Common myeloid progenitor, CD34-positive (primary cell): ENCODE measurements at regions not wholly inside any gene's neighbourhood (a gene's known extent, or its start where the extent isn't known, plus 50 kb on each side); places are given as distances from the start of the nearest gene placed in this dataset.
A peak's percentile ranks its signal among the peaks of the same experiment; 100 is the strongest.

ENCODE experiments used
- CTCF ChIA-PET: fragments of 350-600 bp; sonication (Branson Sonifier 250); formaldehyde crosslinking; loops from one replicate; lab custom pipeline; 2021; ENCODE audit warnings: antibody characterized with exemption; lab: Charles Lee
- POLR2A ChIA-PET: fragments of 350-600 bp; sonication (Branson Sonifier 250); formaldehyde crosslinking; loops from one replicate; lab custom pipeline; 2021; ENCODE audit warnings: antibody characterized with exemption; lab: Charles Lee
- DNase-seq, 3 donors: peaks; one replicate each; pipeline versions ENCODE4 v3.0.0 to v3.0.0-alpha.2; 2013
- H3K27ac ChIP-seq, 2 experiments: 1 replicate in 1 of 2; 2 replicates in 1 of 2; pipeline ENCODE4 v1.7.0; 2013; ENCODE audit warnings: inconsistent platforms in 2 of 2, low read length in 2 of 2, mild to moderate bottlenecking in 2 of 2, low read depth in 1 of 2, moderate library complexity in 1 of 2; ENCODE audit not compliant: severe bottlenecking in 2 of 2, insufficient read depth in 1 of 2, poor library complexity in 1 of 2
- H3K27me3 ChIP-seq, 5 experiments: replicated peaks in 2 of 5; 1 replicate in 3 of 5; 2 replicates in 2 of 5; pipeline versions ENCODE4 v1.6.1 to v1.7.0; 2013; ENCODE audit warnings: low read length in 4 of 5, mild to moderate bottlenecking in 2 of 5, moderate library complexity in 2 of 5, inconsistent platforms in 1 of 5; ENCODE audit not compliant: insufficient read depth in 5 of 5, control insufficient read depth in 4 of 5
- H3K36me3 ChIP-seq, 4 experiments: 1 replicate in 2 of 4; 2 replicates in 2 of 4; pipeline versions ENCODE4 v1.6.1 to v1.7.0; 2013; ENCODE audit warnings: low read length in 3 of 4, control low read depth in 1 of 4, mild to moderate bottlenecking in 1 of 4; ENCODE audit not compliant: control insufficient read depth in 4 of 4, insufficient read depth in 4 of 4
- H3K4me1 ChIP-seq, 4 experiments: 1 replicate in 3 of 4; 2 replicates in 1 of 4; pipeline versions ENCODE4 v1.6.1 to v1.7.1; 2013; ENCODE audit warnings: low read length in 3 of 4, mild to moderate bottlenecking in 3 of 4, control low read depth in 1 of 4, inconsistent platforms in 1 of 4, moderate library complexity in 1 of 4; ENCODE audit not compliant: control insufficient read depth in 4 of 4, insufficient read depth in 4 of 4; ENCODE audit errors: control extremely low read depth in 1 of 4
- H3K4me3 ChIP-seq, 7 experiments: 1 replicate in 4 of 7; 2 replicates in 3 of 7; pipeline versions ENCODE4 v1.5.1 to v1.7.0; 2013; ENCODE audit warnings: mild to moderate bottlenecking in 7 of 7, low read length in 6 of 7, moderate library complexity in 6 of 7, inconsistent platforms in 2 of 7, low read depth in 2 of 7, control low read depth in 1 of 7; ENCODE audit not compliant: insufficient read depth in 4 of 7, control insufficient read depth in 1 of 7; ENCODE audit errors: extremely low read depth in 1 of 7
- H3K9me3 ChIP-seq, 5 experiments: 1 replicate in 4 of 5; 2 replicates in 1 of 5; pipeline versions ENCODE4 v1.6.1 to v1.7.1; 2013; ENCODE audit warnings: low read length in 4 of 5, mild to moderate bottlenecking in 2 of 5, inconsistent platforms in 1 of 5, low read depth in 1 of 5, moderate library complexity in 1 of 5; ENCODE audit not compliant: control insufficient read depth in 4 of 5, insufficient read depth in 2 of 5; ENCODE audit errors: control extremely low read depth in 1 of 5
- WGBS: methylation state at CpG from one replicate; pipeline ENCODE4 v1.1.5; 2013; ENCODE audit not compliant: insufficient coverage; 5-methylcytosine and 5-hydroxymethylcytosine counted together

DNA sequence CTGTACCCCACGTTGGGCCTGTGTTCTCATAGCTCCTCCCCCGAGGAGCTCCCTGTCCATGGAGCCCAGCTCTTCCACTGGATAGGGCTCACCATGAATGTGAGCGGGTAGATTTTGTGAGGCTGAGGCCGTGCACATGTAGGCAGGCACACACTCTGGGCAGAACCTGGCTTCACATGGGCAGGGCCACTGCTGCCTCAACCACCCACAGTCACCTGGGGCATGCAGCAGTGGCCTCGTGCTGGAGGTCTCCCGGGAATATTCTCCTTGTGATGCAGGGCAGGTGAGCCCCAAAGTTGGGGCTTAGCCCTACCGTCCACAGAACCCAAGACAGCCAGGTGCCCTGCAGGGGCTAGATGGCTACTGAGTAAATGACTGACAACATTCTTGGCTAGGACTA is 116.6 kb downstream of the TMEM130 start:
- H3K27me3 ChIP-seq = peaks cover 0 to 10% (median 2%) of the 10 kb centered on the region in 5 experiments
- no peaks in the 10 kb centered on the region for H3K9me3 ChIP-seq
- H3K4me1 ChIP-seq = no peaks in the 10 kb centered on the region
- H3K27ac ChIP-seq = no peak overlapping the region
- ChIA-PET CTCF (interaction anchor here (0.7 to 1.5 kb wide), 2 partner anchors 11 to 82 kb away, joined by 3 to 4 read pairs; no protein-coding TSS in a partner anchor), POLR2A (no interaction called here)
- no peaks in the 10 kb centered on the region for H3K36me3 ChIP-seq
- H3K4me3 ChIP-seq = no peak overlapping the region
- WGBS = 97% methylated on average over 5 of the region's 7 CpGs
- DNase-seq = no peak

- ChIA-PET CTCF (interaction anchor here (1.5 kb wide), 1 partner anchor 81 kb away, joined by 4 read pairs; no protein-coding TSS in a partner anchor), POLR2A (no interaction called here)
- Histone ChIP-seq H3K4me3 (no peak overlapping the region), H3K27ac (no peak overlapping the region), H3K36me3 (no peaks in the 10 kb centered on the region), H3K27me3 (peaks cover 0 to 10% (median 2%) of the 10 kb centered on the region in 5 experiments), H3K4me1 (no peaks in the 10 kb centered on the region), H3K9me3 (no peaks in the 10 kb centered on the region)
- 83% methylated on average over 5 of the region's 6 CpGs for WGBS
- DNase-seq = peak in 2 of 3 donors; percentile 35 to 63
Observed at GRCh38 chr7:98753989-98754479, 115.8 kb downstream of the TMEM130 start.

GRCh38 chr7:98755138-98755898 is 114.5 kb downstream of the TMEM130 start:
- peaks cover 0 to 18% (median 2%) of the 10 kb centered on the region in 5 experiments for H3K27me3 ChIP-seq
- no peak for DNase-seq
- CTCF ChIA-PET = interaction anchor here (2.2 kb wide), 1 partner anchor 10 kb away, joined by 8 read pairs; no protein-coding TSS in a partner anchor
- POLR2A ChIA-PET = no interaction called here
- no peaks in the 10 kb centered on the region for H3K9me3 ChIP-seq
- WGBS = 73% methylated on average over 6 of the region's 10 CpGs
- no peak overlapping the region for H3K27ac ChIP-seq
- H3K4me1 ChIP-seq = no peaks in the 10 kb centered on the region
- H3K36me3 ChIP-seq = no peaks in the 10 kb centered on the region
- H3K4me3 ChIP-seq = no peak overlapping the region

DNA sequence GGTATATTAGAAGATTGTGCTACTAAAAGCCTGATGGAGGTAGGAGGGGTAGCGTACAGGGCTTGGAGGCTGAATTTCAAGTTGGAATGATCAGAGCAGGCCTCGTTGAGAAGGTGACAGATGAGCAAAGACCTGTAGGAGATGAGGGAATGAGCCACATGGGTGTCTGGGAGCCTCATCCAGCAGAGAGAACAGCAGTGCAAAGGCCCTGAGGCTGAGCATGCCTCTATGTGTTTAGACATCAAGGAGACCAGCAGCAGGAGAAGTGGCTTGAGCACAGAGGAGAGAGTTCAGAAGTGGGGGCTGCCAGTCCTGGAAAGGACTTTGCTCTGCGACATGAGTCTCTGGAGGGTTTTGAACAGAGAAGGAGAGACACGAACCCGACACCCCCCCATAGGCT is 111.7 kb downstream of the TMEM130 start:
- DNase-seq = no peak
- no peaks in the 10 kb centered on the region for H3K4me1 ChIP-seq
- no peaks in the 10 kb centered on the region for H3K36me3 ChIP-seq
- H3K27me3 ChIP-seq = peaks cover 0 to 32% (median 5%) of the 10 kb centered on the region in 5 experiments
- no peak overlapping the region for H3K27ac ChIP-seq
- POLR2A ChIA-PET = no interaction called here
- whole genome bisulfite sequencing = 84% methylated on average over 4 of the region's 5 CpGs
- H3K9me3 ChIP-seq = no peaks in the 10 kb centered on the region
- no peak overlapping the region for H3K4me3 ChIP-seq
- CTCF ChIA-PET = no interaction called here

GRCh38 chr7:98760201-98760651 is 109.6 kb downstream of the TMEM130 start:
- CTCF ChIA-PET = interaction anchor here (0.7 to 1.7 kb wide), 2 partner anchors 15 to 78 kb away, joined by 3 to 6 read pairs; no protein-coding TSS in a partner anchor

GRCh38 chr7:98761225-98761624 is 108.6 kb downstream of the TMEM130 start:
- ChIA-PET POLR2A (no interaction called here), CTCF (no interaction called here)
- Histone ChIP-seq H3K4me1 (no peaks in the 10 kb centered on the region), H3K4me3 (no peak overlapping the region), H3K27ac (no peak overlapping the region), H3K36me3 (no peaks in the 10 kb centered on the region), H3K9me3 (no peaks in the 10 kb centered on the region), H3K27me3 (peaks cover 0 to 22% (median 2%) of the 10 kb centered on the region in 5 experiments)
- DNase-seq = no peak
- 100% methylated on average over 1 of the region's 1 CpG for WGBS

More at GRCh38 chr7:98760201-98760651, 109.6 kb downstream of the TMEM130 start:
- 70% methylated on average over 8 of the region's 8 CpGs for WGBS
- DNase-seq = peak in 2 of 3 donors; percentile 21 to 48
- Histone ChIP-seq H3K27ac (no peak overlapping the region), H3K36me3 (no peaks in the 10 kb centered on the region), H3K4me3 (no peak overlapping the region), H3K4me1 (no peaks in the 10 kb centered on the region), H3K27me3 (peaks cover 0 to 28% (median 2%) of the 10 kb centered on the region in 5 experiments), H3K9me3 (no peaks in the 10 kb centered on the region)
- POLR2A ChIA-PET = no interaction called here

DNA sequence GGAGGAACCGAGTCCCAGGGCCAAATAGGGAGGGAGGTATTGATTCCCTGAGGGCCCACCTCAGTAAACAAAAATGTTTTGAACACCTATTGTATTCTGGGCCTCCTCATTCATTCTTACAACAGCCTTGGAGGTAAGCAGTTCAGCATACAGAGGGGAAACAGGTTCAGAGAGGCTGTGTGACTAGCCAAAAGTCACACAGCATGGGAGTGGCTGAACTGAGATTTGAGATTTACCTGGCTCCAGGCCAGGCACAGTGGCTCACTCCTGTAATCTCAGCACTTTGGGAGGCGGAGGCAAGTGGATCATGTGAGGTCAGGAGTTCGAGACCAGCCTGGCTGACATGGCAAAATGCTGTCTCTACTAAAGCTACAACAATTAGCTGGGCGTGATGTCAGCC is 107.2 kb downstream of the TMEM130 start:
- CTCF ChIA-PET = interaction anchor here (4.8 kb wide), 1 partner anchor 17 kb away, joined by 21 read pairs; no protein-coding TSS in a partner anchor
- Histone ChIP-seq H3K27ac (no peak overlapping the region), H3K4me3 (no peak overlapping the region), H3K27me3 (peaks cover 0 to 22% (median 2%) of the 10 kb centered on the region in 5 experiments), H3K9me3 (peaks cover 0 to 2% (median 0%) of the 10 kb centered on the region in 5 experiments), H3K36me3 (no peaks in the 10 kb centered on the region), H3K4me1 (no peaks in the 10 kb centered on the region)
- DNase-seq = no peak
- POLR2A ChIA-PET = no interaction called here
- 100% methylated on average over 1 of the region's 4 CpGs for WGBS
